ENCODE measurements at regions not wholly inside any gene's neighbourhood (a gene's known extent, or its start where the extent isn't known, plus 50 kb on each side); places are given as distances from the start of the nearest gene placed in this dataset.

- Mint-ChIP-seq H3K9me3 (peaks cover 14% of the 10 kb centered on the region), H3K27me3 (no peaks in the 10 kb centered on the region), H3K4me1 (no peaks in the 10 kb centered on the region), H3K4me3 (no peak overlapping the region), H3K36me3 (ENCODE audit: low read depth) (no peaks in the 10 kb centered on the region), H3K27ac (no peak overlapping the region)
- POLR2A ChIA-PET, result no interaction called here
- DNase-seq, result no peak
- CTCF ChIA-PET, result no interaction called here
Measured at GRCh38 chr5:17398866-17399835, 98.9 kb upstream of the TAF11L2 start.

GRCh38 chr5:17399931-17400330 is 98.1 kb upstream of the TAF11L2 start:
- no peak overlapping the region for H3K27ac Mint-ChIP-seq
- H3K4me3 Mint-ChIP-seq, result no peak overlapping the region
- no peak for DNase-seq
- no peaks in the 10 kb centered on the region for H3K27me3 Mint-ChIP-seq
- H3K4me1 Mint-ChIP-seq, result no peaks in the 10 kb centered on the region
- CTCF ChIA-PET, result no interaction called here
- no peaks in the 10 kb centered on the region for H3K36me3 Mint-ChIP-seq (ENCODE audit: low read depth)
- POLR2A ChIA-PET, result no interaction called here
- H3K9me3 Mint-ChIP-seq, result peaks cover 14% of the 10 kb centered on the region

GRCh38 chr5:17400724-17401469 is 97.1 kb upstream of the TAF11L2 start:
- H3K27ac Mint-ChIP-seq, result no peak overlapping the region
- no peaks in the 10 kb centered on the region for H3K36me3 Mint-ChIP-seq (ENCODE audit: low read depth)
- POLR2A ChIA-PET, result no interaction called here
- CTCF ChIA-PET, result no interaction called here
- no peaks in the 10 kb centered on the region for H3K4me1 Mint-ChIP-seq
- H3K4me3 Mint-ChIP-seq, result no peak overlapping the region
- H3K9me3 Mint-ChIP-seq, result peaks cover 14% of the 10 kb centered on the region
- no peaks in the 10 kb centered on the region for H3K27me3 Mint-ChIP-seq
- DNase-seq, result no peak

- Mint-ChIP-seq H3K27me3 (no peaks in the 10 kb centered on the region), H3K4me1 (no peaks in the 10 kb centered on the region), H3K4me3 (no peak overlapping the region), H3K27ac (no peak overlapping the region), H3K9me3 (peaks cover 8% of the 10 kb centered on the region), H3K36me3 (ENCODE audit: low read depth) (no peaks in the 10 kb centered on the region)
- POLR2A ChIA-PET, result no interaction called here
- CTCF ChIA-PET, result no interaction called here
- no peak for DNase-seq
Measured at GRCh38 chr5:17401470-17402288, 96.4 kb upstream of the TAF11L2 start.

- Mint-ChIP-seq H3K4me3 (no peak overlapping the region), H3K27me3 (no peaks in the 10 kb centered on the region), H3K9me3 (peaks cover 8% of the 10 kb centered on the region), H3K4me1 (no peaks in the 10 kb centered on the region), H3K27ac (no peak overlapping the region), H3K36me3 (ENCODE audit: low read depth) (no peaks in the 10 kb centered on the region)
- ChIA-PET POLR2A (no interaction called here), CTCF (no interaction called here)
- no peak for DNase-seq
Measured at GRCh38 chr5:17402289-17403121, 95.5 kb upstream of the TAF11L2 start.

- POLR2A ChIA-PET, result no interaction called here
Measured at GRCh38 chr5:17403695-17404490, 94.1 kb upstream of the TAF11L2 start.

GRCh38 chr5:17405976-17406375 is 92.1 kb upstream of the TAF11L2 start:
- CTCF ChIA-PET, result no interaction called here
- Mint-ChIP-seq H3K4me3 (no peak overlapping the region), H3K4me1 (no peaks in the 10 kb centered on the region), H3K27me3 (no peaks in the 10 kb centered on the region), H3K9me3 (peaks cover 7% of the 10 kb centered on the region), H3K36me3 (ENCODE audit: low read depth) (no peaks in the 10 kb centered on the region), H3K27ac (no peak overlapping the region)
- no peak for DNase-seq
- POLR2A ChIA-PET, result no interaction called here

More at GRCh38 chr5:17403695-17404490, 94.1 kb upstream of the TAF11L2 start:
- Mint-ChIP-seq H3K27ac (no peak overlapping the region), H3K4me3 (no peak overlapping the region), H3K9me3 (peaks cover 8% of the 10 kb centered on the region), H3K4me1 (no peaks in the 10 kb centered on the region), H3K27me3 (no peaks in the 10 kb centered on the region), H3K36me3 (ENCODE audit: low read depth) (no peaks in the 10 kb centered on the region)
- CTCF ChIA-PET, result no interaction called here
- no peak for DNase-seq

- H3K27me3 Mint-ChIP-seq, result no peaks in the 10 kb centered on the region
- no peaks in the 10 kb centered on the region for H3K4me1 Mint-ChIP-seq
- H3K36me3 Mint-ChIP-seq (ENCODE audit: low read depth), result no peaks in the 10 kb centered on the region
- H3K27ac Mint-ChIP-seq, result no peak overlapping the region
- ChIA-PET CTCF (no interaction called here), POLR2A (no interaction called here)
- H3K9me3 Mint-ChIP-seq, result peaks cover 4% of the 10 kb centered on the region
- no peak overlapping the region for H3K4me3 Mint-ChIP-seq
- no peak for DNase-seq
Measured at GRCh38 chr5:17406423-17406838, 91.6 kb upstream of the TAF11L2 start.

- H3K9me3 Mint-ChIP-seq, result no peaks in the 10 kb centered on the region
- CTCF ChIA-PET, result no interaction called here
- no peaks in the 10 kb centered on the region for H3K4me1 Mint-ChIP-seq
- H3K27me3 Mint-ChIP-seq, result no peaks in the 10 kb centered on the region
- no peak for DNase-seq
- H3K4me3 Mint-ChIP-seq, result no peak overlapping the region
- no peaks in the 10 kb centered on the region for H3K36me3 Mint-ChIP-seq (ENCODE audit: low read depth)
- POLR2A ChIA-PET, result no interaction called here
- no peak overlapping the region for H3K27ac Mint-ChIP-seq
Measured at GRCh38 chr5:17411436-17412402, 86.3 kb upstream of the TAF11L2 start.

GRCh38 chr5:17412760-17413671 is 85.0 kb upstream of the TAF11L2 start:
- DNase-seq, result no peak
- Mint-ChIP-seq H3K27ac (no peak overlapping the region), H3K4me1 (no peaks in the 10 kb centered on the region), H3K4me3 (no peak overlapping the region), H3K36me3 (ENCODE audit: low read depth) (no peaks in the 10 kb centered on the region), H3K9me3 (no peaks in the 10 kb centered on the region), H3K27me3 (no peaks in the 10 kb centered on the region)
- ChIA-PET CTCF (no interaction called here), POLR2A (no interaction called here)

- ChIA-PET CTCF (no interaction called here), POLR2A (no interaction called here)
- Mint-ChIP-seq H3K36me3 (ENCODE audit: low read depth) (no peaks in the 10 kb centered on the region), H3K4me3 (no peak overlapping the region), H3K9me3 (no peaks in the 10 kb centered on the region), H3K27me3 (no peaks in the 10 kb centered on the region), H3K4me1 (no peaks in the 10 kb centered on the region), H3K27ac (no peak overlapping the region)
- DNase-seq, result no peak
Measured at GRCh38 chr5:17413691-17414090, 84.3 kb upstream of the TAF11L2 start.
